ENCODE measurements at regions not wholly inside any gene's neighbourhood (a gene's known extent, or its start where the extent isn't known, plus 50 kb on each side); places are given as distances from the start of the nearest gene placed in this dataset.

GRCh38 chr2:134070281-134070741 lies 183.6 kb upstream of the MGAT5 start:
- no peaks in the 10 kb centered on the region for H3K4me1 Mint-ChIP-seq
- no peaks in the 10 kb centered on the region for H3K36me3 Mint-ChIP-seq
- peaks cover 4% of the 10 kb centered on the region for H3K9me3 Mint-ChIP-seq
- no peak for DNase-seq
- H3K4me3 Mint-ChIP-seq: no peak overlapping the region
- H3K27ac Mint-ChIP-seq: no peak overlapping the region
- no peaks in the 10 kb centered on the region for H3K27me3 Mint-ChIP-seq

GRCh38 chr2:134072341-134072740 lies 181.5 kb upstream of the MGAT5 start:
- H3K27me3 Mint-ChIP-seq: no peaks in the 10 kb centered on the region
- no peaks in the 10 kb centered on the region for H3K4me1 Mint-ChIP-seq
- H3K27ac Mint-ChIP-seq: no peak overlapping the region
- DNase-seq: no peak
- no peaks in the 10 kb centered on the region for H3K36me3 Mint-ChIP-seq
- H3K4me3 Mint-ChIP-seq: no peak overlapping the region
- H3K9me3 Mint-ChIP-seq: peaks cover 4% of the 10 kb centered on the region

- Mint-ChIP-seq H3K4me1 (no peaks in the 10 kb centered on the region), H3K27me3 (no peaks in the 10 kb centered on the region), H3K36me3 (no peaks in the 10 kb centered on the region), H3K4me3 (no peak overlapping the region), H3K27ac (no peak overlapping the region), H3K9me3 (peaks cover 4% of the 10 kb centered on the region)
- no peak for DNase-seq
These were observed 180.8 kb upstream of the MGAT5 start for GRCh38 chr2:134073023-134073422.

DNA sequence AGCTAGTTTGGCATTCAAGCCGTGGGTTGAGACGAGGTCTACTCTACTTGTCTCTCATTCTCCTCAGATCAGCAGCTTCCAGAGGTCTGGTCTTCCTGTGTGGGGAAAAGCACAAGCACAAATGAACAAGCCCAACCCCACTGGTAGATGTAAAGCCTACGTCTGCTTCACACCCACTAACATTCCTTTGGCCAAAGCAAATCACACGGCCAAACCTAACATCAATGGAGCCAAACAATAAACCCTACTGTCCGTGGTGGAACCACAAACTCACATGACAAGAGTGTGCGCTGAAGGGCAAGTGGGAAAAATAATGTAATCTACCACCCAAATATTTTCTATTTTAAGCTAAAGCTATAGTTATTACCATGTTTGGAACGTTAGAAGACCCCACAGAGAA lies 179.3 kb upstream of the MGAT5 start:
- Mint-ChIP-seq H3K4me1 (no peaks in the 10 kb centered on the region), H3K36me3 (no peaks in the 10 kb centered on the region), H3K9me3 (peaks cover 2% of the 10 kb centered on the region), H3K27me3 (no peaks in the 10 kb centered on the region), H3K4me3 (no peak overlapping the region), H3K27ac (no peak overlapping the region)
- no peak for DNase-seq

- Mint-ChIP-seq H3K4me3 (no peak overlapping the region), H3K9me3 (no peaks in the 10 kb centered on the region), H3K27ac (no peak overlapping the region), H3K27me3 (no peaks in the 10 kb centered on the region), H3K4me1 (no peaks in the 10 kb centered on the region), H3K36me3 (no peaks in the 10 kb centered on the region)
- no peak for DNase-seq
These were observed 178.7 kb upstream of the MGAT5 start for GRCh38 chr2:134075204-134075603.

DNA sequence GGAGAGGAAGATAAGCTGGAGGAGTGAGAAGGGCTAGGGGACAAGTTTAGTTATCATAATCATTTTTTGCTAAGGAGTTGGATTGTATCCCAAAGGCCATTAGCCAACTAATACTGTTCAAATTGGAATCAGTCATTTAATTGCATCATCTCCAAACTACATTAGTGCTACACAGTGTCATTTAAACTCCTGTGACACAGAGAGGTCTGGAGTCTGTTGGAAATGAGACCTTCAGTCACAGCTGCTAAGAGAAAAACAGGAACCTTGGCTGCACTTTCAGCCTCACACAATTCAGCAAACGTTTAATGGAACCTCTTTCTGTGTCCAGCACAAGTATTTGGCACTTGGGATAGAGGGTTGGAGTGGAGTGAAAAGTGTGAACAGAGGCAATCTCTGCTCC lies 175.5 kb upstream of the MGAT5 start:
- no peaks in the 10 kb centered on the region for H3K36me3 Mint-ChIP-seq
- no peaks in the 10 kb centered on the region for H3K4me1 Mint-ChIP-seq

GRCh38 chr2:134079373-134079772 lies 174.5 kb upstream of the MGAT5 start:
- Mint-ChIP-seq H3K9me3 (no peaks in the 10 kb centered on the region), H3K27ac (no peak overlapping the region), H3K4me3 (no peak overlapping the region), H3K27me3 (peaks cover 4% of the 10 kb centered on the region), H3K4me1 (no peaks in the 10 kb centered on the region), H3K36me3 (no peaks in the 10 kb centered on the region)
- no peak for DNase-seq

More for the DNA sequence above, 175.5 kb upstream of the MGAT5 start:
- DNase-seq: no peak
- peaks cover 4% of the 10 kb centered on the region for H3K27me3 Mint-ChIP-seq
- H3K4me3 Mint-ChIP-seq: no peak overlapping the region
- no peaks in the 10 kb centered on the region for H3K9me3 Mint-ChIP-seq
- H3K27ac Mint-ChIP-seq: no peak overlapping the region

DNA sequence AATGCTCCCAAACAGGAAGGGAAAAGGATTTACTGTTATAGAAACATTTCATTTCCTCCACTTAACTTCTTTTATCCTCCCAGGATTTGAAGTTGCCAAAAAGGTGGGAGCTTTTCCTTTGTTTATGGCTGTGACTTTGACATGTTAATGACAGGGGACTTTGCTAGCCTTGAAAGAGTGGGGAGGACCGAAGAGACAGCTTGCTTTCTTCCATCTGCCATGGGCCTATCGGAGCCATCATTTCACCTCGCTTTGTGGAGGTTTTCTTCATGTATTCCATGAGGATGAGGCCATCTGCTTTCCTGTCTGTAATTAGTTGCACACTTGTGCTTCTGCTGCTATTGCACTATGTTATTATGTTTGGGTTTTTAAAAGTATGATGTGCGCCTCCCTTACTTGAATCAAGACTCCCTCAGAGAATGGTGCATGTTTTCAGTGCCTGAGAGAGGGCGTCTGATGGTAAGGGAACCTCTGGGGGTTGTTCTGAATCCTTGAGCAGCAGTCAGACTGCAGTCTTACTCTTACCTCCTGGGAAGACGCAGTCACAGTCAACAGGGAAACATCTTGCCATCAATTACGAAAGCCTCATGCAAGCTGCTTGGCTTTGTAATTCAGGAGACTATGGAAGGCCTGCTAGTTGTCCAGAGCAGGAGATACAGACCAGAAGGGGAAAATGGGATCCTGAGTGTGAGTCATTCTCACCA lies 173.3 kb upstream of the MGAT5 start:
- no peaks in the 10 kb centered on the region for H3K4me1 Mint-ChIP-seq
- DNase-seq: no peak
- H3K4me3 Mint-ChIP-seq: no peak overlapping the region
- H3K27me3 Mint-ChIP-seq: peaks cover 4% of the 10 kb centered on the region
- H3K36me3 Mint-ChIP-seq: no peaks in the 10 kb centered on the region
- H3K9me3 Mint-ChIP-seq: no peaks in the 10 kb centered on the region
- no peak overlapping the region for H3K27ac Mint-ChIP-seq

DNA sequence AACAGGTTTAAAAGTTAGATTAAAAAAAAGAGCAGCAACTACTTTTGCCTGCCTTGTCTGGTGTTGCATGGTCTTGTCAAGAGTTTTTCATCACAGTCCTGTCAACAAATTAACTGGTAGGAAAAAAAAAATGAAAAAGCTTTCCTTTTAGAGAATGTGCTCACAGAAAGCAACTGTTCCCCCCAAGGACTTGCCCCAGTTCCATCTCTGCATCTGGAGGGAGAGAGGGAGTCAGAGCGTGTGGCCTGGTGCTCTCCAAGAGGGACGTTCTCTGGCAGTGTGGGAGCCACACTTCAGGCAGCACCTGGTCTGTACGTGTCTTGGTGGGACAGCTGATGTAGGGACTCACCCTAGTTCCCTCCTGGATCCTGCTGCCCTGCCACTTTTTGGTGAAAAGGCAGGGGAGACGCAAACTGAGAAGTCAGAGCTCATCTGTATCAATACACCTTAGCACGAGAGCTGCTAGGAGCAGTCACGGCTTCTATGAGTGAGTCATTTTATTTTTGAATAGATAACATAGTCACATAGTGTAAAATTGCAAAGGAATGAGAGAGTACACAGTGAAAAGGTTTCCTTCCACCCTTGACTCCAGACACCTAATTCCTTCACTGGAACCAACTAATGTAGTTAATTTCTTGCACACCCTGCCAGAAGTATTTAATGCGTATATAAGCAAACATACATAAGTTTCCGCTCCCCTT lies 172.5 kb upstream of the MGAT5 start:
- DNase-seq: no peak
- no peaks in the 10 kb centered on the region for H3K36me3 Mint-ChIP-seq
- H3K4me1 Mint-ChIP-seq: no peaks in the 10 kb centered on the region
- no peak overlapping the region for H3K4me3 Mint-ChIP-seq
- no peak overlapping the region for H3K27ac Mint-ChIP-seq
- peaks cover 4% of the 10 kb centered on the region for H3K27me3 Mint-ChIP-seq
- H3K9me3 Mint-ChIP-seq: no peaks in the 10 kb centered on the region

DNA sequence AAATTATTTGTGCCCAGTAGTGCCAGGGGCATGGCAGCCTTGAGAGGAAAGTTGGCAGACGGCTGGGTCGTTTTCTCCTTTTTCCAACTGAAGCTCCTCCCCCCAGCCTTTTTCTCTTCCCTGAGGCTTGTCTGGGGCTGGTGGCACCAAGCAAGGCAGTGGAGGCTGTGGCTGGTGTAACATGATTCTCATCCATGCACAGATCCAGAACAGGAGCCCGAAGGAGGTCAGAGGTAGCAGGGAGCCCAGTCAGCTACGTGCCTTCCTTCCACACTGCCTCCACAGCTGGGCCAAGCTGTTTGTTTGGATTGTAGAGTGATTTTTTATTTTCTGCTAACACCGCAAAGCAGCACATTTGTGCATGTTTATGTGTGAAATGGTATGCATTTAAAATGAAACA lies 170.3 kb upstream of the MGAT5 start:
- H3K27me3 Mint-ChIP-seq: peaks cover 4% of the 10 kb centered on the region
- no peak overlapping the region for H3K27ac Mint-ChIP-seq
- H3K9me3 Mint-ChIP-seq: no peaks in the 10 kb centered on the region
- H3K36me3 Mint-ChIP-seq: no peaks in the 10 kb centered on the region
- H3K4me3 Mint-ChIP-seq: no peak overlapping the region
- H3K4me1 Mint-ChIP-seq: no peaks in the 10 kb centered on the region
- DNase-seq: no peak

DNA sequence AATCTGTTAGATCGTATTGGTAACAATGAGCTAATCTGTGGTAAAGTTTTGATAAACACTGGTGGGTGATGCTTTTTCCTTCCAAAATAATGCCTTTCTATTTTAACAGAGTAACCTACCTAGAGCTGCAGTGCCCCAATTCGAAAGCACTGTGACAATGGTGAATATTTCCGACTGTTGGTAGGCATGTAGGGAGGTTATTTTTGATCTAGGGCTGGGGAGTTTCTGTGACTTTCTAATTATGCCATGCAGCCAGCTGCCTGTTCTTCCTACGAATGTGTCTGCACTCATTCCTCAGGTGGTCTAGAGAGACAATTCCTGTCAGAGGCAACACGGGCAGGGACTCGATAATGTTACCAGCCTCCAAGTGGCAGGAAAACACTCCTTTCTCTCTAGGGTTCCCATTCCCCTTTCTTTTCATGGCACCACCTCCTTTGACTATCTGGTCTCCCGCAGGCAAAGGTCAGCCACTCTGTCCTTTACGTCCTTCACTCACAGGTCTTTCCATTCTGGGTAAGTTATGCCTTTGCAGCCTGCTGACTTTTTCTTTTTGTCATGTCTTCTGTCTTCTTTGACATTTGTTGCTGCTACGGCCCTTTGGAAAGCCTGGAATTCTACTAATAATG lies 167.2 kb upstream of the MGAT5 start:
- Mint-ChIP-seq H3K9me3 (no peaks in the 10 kb centered on the region), H3K27me3 (peaks cover 4% of the 10 kb centered on the region), H3K4me3 (no peak overlapping the region), H3K27ac (no peak overlapping the region), H3K36me3 (no peaks in the 10 kb centered on the region), H3K4me1 (no peaks in the 10 kb centered on the region)
- DNase-seq: no peak

DNA sequence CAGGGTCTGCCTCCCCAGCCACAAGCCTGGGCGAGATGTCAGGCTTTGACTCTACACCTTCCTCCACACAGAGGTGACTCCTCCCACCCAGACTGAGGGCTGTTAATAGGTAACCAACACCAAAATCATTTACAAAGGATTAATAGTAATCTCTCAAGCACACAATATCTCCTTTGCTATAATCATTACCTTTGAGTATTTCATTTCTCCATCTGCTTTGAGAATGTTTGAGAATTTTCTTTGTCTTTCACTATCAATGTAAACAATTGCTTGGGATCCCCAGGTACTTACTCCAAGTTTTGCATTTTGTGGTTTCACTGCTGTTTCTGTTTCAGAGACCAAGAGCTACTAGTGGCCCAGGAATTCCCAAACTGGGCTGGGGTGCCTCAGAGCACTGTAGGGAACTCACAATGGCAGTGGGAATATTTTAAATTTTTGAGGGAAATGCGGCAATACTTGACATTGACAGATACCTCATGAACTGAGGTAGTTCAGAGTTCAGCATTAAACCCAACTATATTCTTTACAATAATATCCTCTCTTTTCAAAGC lies 166.4 kb upstream of the MGAT5 start:
- H3K27me3 Mint-ChIP-seq: peaks cover 4% of the 10 kb centered on the region
- H3K36me3 Mint-ChIP-seq: no peaks in the 10 kb centered on the region
- no peak for DNase-seq
- no peak overlapping the region for H3K4me3 Mint-ChIP-seq
- no peaks in the 10 kb centered on the region for H3K4me1 Mint-ChIP-seq
- no peak overlapping the region for H3K27ac Mint-ChIP-seq
- H3K9me3 Mint-ChIP-seq: no peaks in the 10 kb centered on the region

DNA sequence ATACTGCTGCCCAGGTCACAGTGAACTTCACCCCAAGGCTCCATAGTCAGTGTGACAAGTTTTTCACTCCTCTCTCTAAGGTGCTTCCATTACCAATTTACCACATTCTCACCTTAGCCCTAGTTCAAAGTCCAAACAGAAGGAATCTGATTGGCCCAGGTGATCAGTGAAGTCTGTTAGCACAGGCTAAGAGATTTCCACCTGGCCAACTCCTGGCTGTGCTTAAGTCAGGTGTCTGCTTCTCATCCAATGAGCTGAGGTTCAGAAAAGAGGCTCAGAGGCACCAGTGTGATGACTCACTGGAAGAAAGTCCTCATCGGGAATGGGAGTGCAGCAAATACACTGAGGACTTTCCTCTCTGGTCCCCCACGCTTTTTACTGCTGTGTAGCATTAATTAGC lies 164.4 kb upstream of the MGAT5 start:
- peaks cover 5% of the 10 kb centered on the region for H3K27me3 Mint-ChIP-seq
- H3K4me1 Mint-ChIP-seq: no peaks in the 10 kb centered on the region
- H3K36me3 Mint-ChIP-seq: no peaks in the 10 kb centered on the region
- no peaks in the 10 kb centered on the region for H3K9me3 Mint-ChIP-seq
- H3K27ac Mint-ChIP-seq: no peak overlapping the region
- H3K4me3 Mint-ChIP-seq: no peak overlapping the region
- DNase-seq: no peak

GRCh38 chr2:134097740-134098139 lies 156.1 kb upstream of the MGAT5 start:
- Mint-ChIP-seq H3K9me3 (peaks cover 3% of the 10 kb centered on the region), H3K27ac (no peak overlapping the region), H3K4me3 (no peak overlapping the region), H3K36me3 (no peaks in the 10 kb centered on the region), H3K4me1 (no peaks in the 10 kb centered on the region), H3K27me3 (peaks cover 14% of the 10 kb centered on the region)
- no peak for DNase-seq

DNA sequence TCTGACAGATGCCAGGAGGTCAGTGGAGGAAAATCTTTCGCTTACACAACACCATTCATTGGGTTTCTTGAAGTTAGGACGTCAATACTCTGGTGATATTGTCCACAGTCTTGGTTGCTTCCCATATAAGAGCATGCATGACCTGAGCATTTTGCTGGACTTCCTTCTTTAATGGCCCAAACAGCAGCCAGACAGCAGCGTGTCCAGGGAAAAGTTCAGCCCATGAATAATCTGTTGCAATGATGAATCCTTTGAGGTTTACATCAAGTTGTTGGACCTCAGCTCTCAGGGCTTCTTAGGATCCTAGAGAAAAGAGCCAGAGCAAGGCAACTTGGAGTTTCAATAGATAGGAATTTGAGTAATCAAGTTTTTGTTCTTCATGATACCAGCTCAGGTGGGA lies 155.6 kb upstream of the MGAT5 start:
- Mint-ChIP-seq H3K27me3 (peaks cover 14% of the 10 kb centered on the region), H3K4me3 (no peak overlapping the region), H3K27ac (no peak overlapping the region), H3K36me3 (no peaks in the 10 kb centered on the region), H3K9me3 (peaks cover 3% of the 10 kb centered on the region), H3K4me1 (no peaks in the 10 kb centered on the region)
- DNase-seq: no peak
